GM12865 (cell line): ENCODE measurements at regions not wholly inside any gene's neighbourhood (a gene's known extent, or its start where the extent isn't known, plus 50 kb on each side); places are given as distances from the start of the nearest gene placed in this dataset.
A peak's percentile ranks its signal among the peaks of the same experiment; 100 is the strongest.

Source experiments
- DNase-seq: peaks from one replicate; pipeline ENCODE4 v3.0.0; 2010; ENCODE audit warnings: low read depth
- H3K4me3 ChIP-seq: 2 replicates; pipeline ENCODE4 v1.5.1; 2011; ENCODE audit warnings: mild to moderate bottlenecking, low read depth, low read length, control low read depth
- TF ChIP-seq, protein P1 (sequence below): IDR thresholded peaks from 2 replicates; pipeline ENCODE4 v1.5.1; 2011; ENCODE audit warnings: low read length, control low read depth, low read depth, inconsistent platforms; ENCODE audit not compliant: insufficient read depth; ENCODE audit errors: missing control alignments

DNA sequence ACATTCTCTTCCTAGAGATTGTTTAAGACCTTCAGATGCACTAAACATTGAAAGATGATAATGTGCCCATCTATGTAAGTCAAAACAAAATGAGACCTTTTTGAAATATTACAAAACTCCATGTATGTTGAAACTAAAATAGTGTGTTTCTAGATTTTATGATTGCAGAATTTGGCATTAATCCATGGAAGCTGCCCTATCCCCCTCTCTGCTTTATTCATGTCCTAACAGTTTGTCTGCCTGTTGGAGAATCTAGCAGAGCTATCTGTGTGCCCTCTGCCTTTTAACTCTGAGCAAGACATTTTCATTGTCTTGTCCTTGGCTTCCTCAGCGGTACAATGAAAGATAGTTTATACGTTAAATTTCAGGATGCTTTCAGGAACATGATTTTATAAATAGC lies 105.5 kb downstream of the FAT3 start:
- no peak for DNase-seq

DNA sequence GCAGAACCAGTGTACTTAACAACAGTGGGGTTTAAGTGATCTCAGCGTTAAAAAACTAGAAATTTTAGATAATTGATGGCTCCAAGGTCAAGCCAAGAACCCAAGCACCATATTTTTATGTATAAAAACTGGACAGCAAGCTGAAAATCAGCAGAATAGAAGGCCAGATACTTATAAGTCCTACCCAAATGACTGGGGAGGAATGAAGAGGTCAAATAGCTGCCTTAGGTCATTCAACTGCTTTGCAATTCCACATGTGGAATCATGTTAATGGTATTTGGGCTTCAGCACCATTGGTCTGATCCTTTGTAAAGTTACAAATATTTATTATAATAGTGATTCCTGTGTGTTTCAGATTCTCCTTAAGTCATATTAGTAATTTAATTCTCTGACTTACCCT lies 108.4 kb downstream of the FAT3 start:
- no peak overlapping the region for H3K4me3 ChIP-seq
- TF ChIP-seq, protein P1, sequence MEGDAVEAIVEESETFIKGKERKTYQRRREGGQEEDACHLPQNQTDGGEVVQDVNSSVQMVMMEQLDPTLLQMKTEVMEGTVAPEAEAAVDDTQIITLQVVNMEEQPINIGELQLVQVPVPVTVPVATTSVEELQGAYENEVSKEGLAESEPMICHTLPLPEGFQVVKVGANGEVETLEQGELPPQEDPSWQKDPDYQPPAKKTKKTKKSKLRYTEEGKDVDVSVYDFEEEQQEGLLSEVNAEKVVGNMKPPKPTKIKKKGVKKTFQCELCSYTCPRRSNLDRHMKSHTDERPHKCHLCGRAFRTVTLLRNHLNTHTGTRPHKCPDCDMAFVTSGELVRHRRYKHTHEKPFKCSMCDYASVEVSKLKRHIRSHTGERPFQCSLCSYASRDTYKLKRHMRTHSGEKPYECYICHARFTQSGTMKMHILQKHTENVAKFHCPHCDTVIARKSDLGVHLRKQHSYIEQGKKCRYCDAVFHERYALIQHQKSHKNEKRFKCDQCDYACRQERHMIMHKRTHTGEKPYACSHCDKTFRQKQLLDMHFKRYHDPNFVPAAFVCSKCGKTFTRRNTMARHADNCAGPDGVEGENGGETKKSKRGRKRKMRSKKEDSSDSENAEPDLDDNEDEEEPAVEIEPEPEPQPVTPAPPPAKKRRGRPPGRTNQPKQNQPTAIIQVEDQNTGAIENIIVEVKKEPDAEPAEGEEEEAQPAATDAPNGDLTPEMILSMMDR: no peak
- no peak for DNase-seq

More for the DNA sequence above, 105.5 kb downstream of the FAT3 start:
- TF ChIP-seq, protein P1: no peak
- H3K4me3 ChIP-seq: no peak overlapping the region

DNA sequence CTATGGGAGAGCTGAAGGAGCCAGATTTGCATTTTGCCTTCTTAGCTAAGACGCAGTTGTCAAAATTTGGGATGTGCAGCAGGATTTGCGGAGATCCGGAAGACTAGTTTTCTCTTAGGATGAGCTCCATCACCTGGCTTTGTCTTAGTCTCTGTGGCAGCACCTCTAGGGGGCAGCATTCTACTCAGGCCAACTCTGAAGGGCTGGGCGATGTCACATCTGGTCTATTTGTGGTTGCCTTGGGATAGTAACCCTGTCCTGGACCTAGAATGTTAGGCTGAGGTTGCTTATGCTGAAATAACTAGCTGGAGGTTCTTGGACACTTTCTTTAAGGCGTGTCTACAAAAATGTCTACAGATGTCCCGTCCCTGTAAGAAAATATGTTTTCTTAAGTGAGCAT lies 116.2 kb downstream of the FAT3 start:
- TF ChIP-seq, protein P1: peak; percentile 46
- peak; percentile 28 for DNase-seq

DNA sequence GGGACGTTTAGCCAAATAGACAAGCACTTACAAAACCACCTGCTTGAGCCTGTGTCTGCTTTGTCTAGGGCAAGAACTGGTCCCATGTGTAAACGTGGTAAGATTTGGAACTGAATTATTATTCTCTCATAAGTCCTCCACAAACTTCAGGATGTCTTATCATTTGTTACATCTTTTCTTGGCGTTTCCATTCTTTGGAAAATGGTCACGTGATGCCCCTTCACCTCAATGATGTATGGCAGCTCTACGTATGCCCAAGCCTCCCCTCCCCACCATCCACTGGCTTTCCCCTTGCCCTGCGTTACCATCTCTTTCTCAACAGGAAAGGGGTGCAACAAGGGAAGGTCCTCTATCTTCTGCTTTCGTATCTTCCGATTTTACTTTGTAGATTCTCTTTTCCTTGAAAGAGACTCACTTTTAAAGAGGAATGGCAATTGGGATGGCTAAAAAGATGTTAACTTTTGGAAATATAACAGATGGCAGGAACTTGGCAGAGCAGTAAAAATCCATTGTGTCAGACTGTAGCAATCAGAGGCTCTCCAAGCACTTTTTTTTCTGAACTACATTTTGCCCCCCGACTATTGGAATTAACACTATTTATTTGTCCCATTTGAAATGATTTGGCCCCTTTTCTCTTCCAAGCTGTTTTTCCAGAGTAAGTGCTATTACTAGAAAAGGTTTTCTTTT lies 117.6 kb downstream of the FAT3 start:
- no peak overlapping the region for H3K4me3 ChIP-seq
- DNase-seq: no peak
- TF ChIP-seq, protein P1: no peak

More for the DNA sequence above, 116.2 kb downstream of the FAT3 start:
- H3K4me3 ChIP-seq: no peak overlapping the region

DNA sequence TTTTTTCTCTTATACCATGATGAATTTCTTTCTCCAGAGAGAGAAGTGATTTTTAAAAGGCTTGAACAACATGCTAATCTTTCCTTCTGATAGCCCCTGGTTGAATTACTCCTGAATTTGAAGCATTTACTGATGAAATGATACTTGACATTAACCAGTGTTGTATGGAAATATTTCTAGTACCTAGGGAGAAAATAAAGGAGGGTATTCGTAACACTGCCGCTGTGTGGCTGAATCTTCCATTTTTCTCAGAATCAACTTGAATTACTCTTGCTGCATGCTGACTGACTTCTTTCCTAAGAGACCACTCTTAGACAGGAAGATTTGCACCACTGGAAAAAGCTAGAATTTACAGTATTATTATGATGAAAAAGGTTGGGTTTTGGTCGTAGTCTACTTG lies 118.3 kb downstream of the FAT3 start:
- no peak overlapping the region for H3K4me3 ChIP-seq
- DNase-seq: no peak
- TF ChIP-seq, protein P1: no peak

DNA sequence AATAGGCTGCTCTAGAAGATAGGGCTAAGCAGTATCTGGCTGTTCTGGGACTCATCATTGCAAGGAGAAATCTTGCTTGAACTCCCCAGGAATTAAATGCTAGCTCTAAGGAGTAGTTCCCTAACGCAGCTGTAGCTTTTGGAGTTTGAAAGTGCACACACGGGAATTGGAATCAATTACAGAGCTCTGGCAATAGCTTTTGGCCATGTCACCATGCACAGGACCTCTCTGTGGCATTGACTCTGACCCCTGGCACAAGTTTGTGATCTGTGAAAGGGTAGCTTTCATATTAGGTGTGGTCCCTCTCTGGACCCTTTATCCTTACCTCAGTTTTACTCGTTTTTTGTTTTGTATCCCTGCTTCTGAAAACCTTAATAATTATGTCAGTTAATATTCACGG lies 121.6 kb downstream of the FAT3 start:
- no peak overlapping the region for H3K4me3 ChIP-seq
- TF ChIP-seq, protein P1: no peak
- DNase-seq: no peak

DNA sequence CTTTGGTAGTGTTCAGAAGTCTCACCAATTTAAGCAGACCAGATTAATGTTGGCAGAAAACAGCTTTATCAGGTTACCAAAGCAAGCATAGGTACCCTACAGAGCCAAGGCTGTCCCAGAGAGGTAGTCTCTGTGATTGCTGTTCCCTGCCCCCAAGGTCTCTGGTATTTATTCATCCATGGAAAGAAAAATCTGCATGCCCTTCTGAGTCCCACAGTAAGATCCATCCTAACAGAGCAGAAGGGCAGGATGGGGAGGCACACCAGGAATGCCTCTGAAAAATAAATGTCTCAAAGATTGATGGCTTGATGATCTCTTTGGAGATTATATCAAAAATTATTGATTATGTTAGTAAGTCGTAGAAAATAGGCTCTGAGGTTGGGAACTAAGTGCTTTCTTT lies 122.8 kb downstream of the FAT3 start:
- no peak for DNase-seq
- no peak overlapping the region for H3K4me3 ChIP-seq
- TF ChIP-seq, protein P1: no peak
